Adrenal gland (tissue), 9 donors: ENCODE measurements at regions not wholly inside any gene's neighbourhood (a gene's known extent, or its start where the extent isn't known, plus 50 kb on each side); places are given as distances from the start of the nearest gene placed in this dataset.

Experiments used
- DNase-seq, 7 donors: peaks; one replicate each; pipeline ENCODE4 v3.0.0-alpha.2; 2019 to 2020
- H3K27ac ChIP-seq, 5 donors: fragments of 200-600 bp; sonication (generic) in 4 of 5; 1 replicate in 3 of 5; 2 replicates in 2 of 5; pipeline versions ENCODE4 v1.5.1 to v1.8.0; 2016 to 2020; ENCODE audit warnings: mild to moderate bottlenecking in 1 of 5
- H3K27me3 ChIP-seq: fragments of 200-600 bp; 2 replicates; pipeline ENCODE4 v1.8.0; 2021
- H3K36me3 ChIP-seq, 2 donors: fragments of 200-600 bp; replicated peaks in 1 of 2; 1 replicate in 1 of 2; 2 replicates in 1 of 2; pipeline versions ENCODE4 v1.5.1 to v1.8.0; 2018 to 2022
- H3K4me1 ChIP-seq, 2 donors: fragments of 200-600 bp; replicated peaks in 1 of 2; 1 replicate in 1 of 2; 2 replicates in 1 of 2; pipeline versions ENCODE4 v1.5.1 to v1.8.0; 2018 to 2021
- H3K4me3 ChIP-seq, 4 donors: fragments of 200-600 bp; sonication (generic) in 3 of 4; one replicate each; pipeline ENCODE4 v1.5.1; 2016 to 2018
- H3K9me3 ChIP-seq, 3 donors: fragments of 200-600 bp; sonication (generic) in 1 of 3; replicated peaks in 1 of 3; 1 replicate in 2 of 3; 2 replicates in 1 of 3; pipeline versions ENCODE4 v1.5.1 to v1.8.0; 2016 to 2021
- CTCF ChIP-seq, 6 experiments: fragments of 450-650 bp in 4 of 6; fragments of 200-600 bp in 2 of 6; sonication (generic) in 1 of 6; IDR thresholded peaks; 1 replicate in 5 of 6; 2 replicates in 1 of 6; pipeline versions ENCODE4 v1.5.1 to v1.8.0; 2016 to 2021; ENCODE audit warnings: antibody characterized with exemption in 6 of 6, mild to moderate bottlenecking in 2 of 6, moderate library complexity in 1 of 6
- POLR2A ChIP-seq, 2 donors: fragments of 450-650 bp; IDR thresholded peaks; one replicate each; pipeline ENCODE4 v1.6.1; 2017; ENCODE audit warnings: antibody characterized with exemption in 2 of 2, mild to moderate bottlenecking in 2 of 2, moderate library complexity in 1 of 2
- WGBS, 4 donors: extraction: QIAGEN DNeasy Blood & Tissue Kit in 2 of 4; methylation state at CpG; one replicate each; pipeline versions ENCODE4 v1.1.5 to v1.1.7; 2013 to 2017; 5-methylcytosine and 5-hydroxymethylcytosine counted together
- intact Hi-C, 2 donors: fragments of 100-400 bp; cut with DNase I; formaldehyde crosslinking; loops; one replicate each; pipeline versions ENCODE4 v1.14.1 to v1.15.0; 2022 to 2023
- donor health status: healthy with polysubstance abuse.
- donor health status: Bipolar disorder and iron deficiency.
- donor health status: DM: yes; HTN: yes; CAD: no.
- donor health status: DM: no; HTN: no; CAD: no.
- donor health status: DM: no; HTN: no; CAD: no.

- H3K36me3 ChIP-seq = no peaks in the 10 kb centered on the region
- 73 to 86% (median 83%) methylated on average over 6 to 7 of the region's 7 CpGs for WGBS, 4 donors
- TF ChIP-seq POLR2A (IDR thresholded peaks at IDR 0.05) (no peak), CTCF (IDR thresholded peaks at IDR 0.05) (no peak)
- peaks cover 9% of the 10 kb centered on the region for H3K27me3 ChIP-seq
- H3K27ac ChIP-seq = no peak overlapping the region
- intact Hi-C loops = no loop called here
- H3K9me3 ChIP-seq = no peaks in the 10 kb centered on the region
- no peak for DNase-seq
- no peaks in the 10 kb centered on the region for H3K4me1 ChIP-seq
- no peak overlapping the region for H3K4me3 ChIP-seq
Observed at GRCh38 chr11:44397586-44398178, 87.7 kb upstream of the ALX4 start.

GRCh38 chr11:44398266-44399030, 88.5 kb upstream of the ALX4 start:
- intact Hi-C loops = no loop called here
- H3K9me3 ChIP-seq = no peaks in the 10 kb centered on the region

GRCh38 chr11:44399968-44400367, 90.0 kb upstream of the ALX4 start:
- DNase-seq = no peak
- H3K27me3 ChIP-seq = peaks cover 9% of the 10 kb centered on the region
- H3K4me3 ChIP-seq = no peak overlapping the region
- H3K4me1 ChIP-seq = no peaks in the 10 kb centered on the region
- WGBS, 4 donors = 25 to 60% (median 35%) methylated on average over 2 of the region's 2 CpGs
- TF ChIP-seq CTCF (IDR thresholded peaks at IDR 0.05) (no peak), POLR2A (IDR thresholded peaks at IDR 0.05) (no peak)
- intact Hi-C loops = no loop called here
- no peaks in the 10 kb centered on the region for H3K9me3 ChIP-seq
- no peak overlapping the region for H3K27ac ChIP-seq
- H3K36me3 ChIP-seq = no peaks in the 10 kb centered on the region

More at GRCh38 chr11:44398266-44399030, 88.5 kb upstream of the ALX4 start:
- no peaks in the 10 kb centered on the region for H3K36me3 ChIP-seq
- no peak for DNase-seq
- no peaks in the 10 kb centered on the region for H3K4me1 ChIP-seq
- TF ChIP-seq CTCF (IDR thresholded peaks at IDR 0.05) (no peak), POLR2A (IDR thresholded peaks at IDR 0.05) (no peak)
- H3K4me3 ChIP-seq = no peak overlapping the region
- H3K27me3 ChIP-seq = peaks cover 9% of the 10 kb centered on the region
- WGBS, 4 donors = 59 to 88% (median 73%) methylated on average over 3 to 15 of the region's 15 CpGs
- no peak overlapping the region for H3K27ac ChIP-seq

- Histone ChIP-seq H3K27ac (no peak overlapping the region), H3K4me1 (no peaks in the 10 kb centered on the region), H3K4me3 (no peak overlapping the region), H3K27me3 (peaks cover 9% of the 10 kb centered on the region), H3K9me3 (no peaks in the 10 kb centered on the region), H3K36me3 (no peaks in the 10 kb centered on the region)
- intact Hi-C loops = no loop called here
- no peak for TF ChIP-seq POLR2A (IDR thresholded peaks at IDR 0.05)
- no peak for TF ChIP-seq CTCF (IDR thresholded peaks at IDR 0.05)
- no peak for DNase-seq
- 78 to 88% (median 81%) methylated on average over 5 of the region's 5 CpGs for WGBS, 4 donors
Observed at GRCh38 chr11:44400431-44400830, 90.5 kb upstream of the ALX4 start.
